GM12878 (cell line): ENCODE measurements at regions not wholly inside any gene's neighbourhood (a gene's known extent, or its start where the extent isn't known, plus 50 kb on each side); places are given as distances from the start of the nearest gene placed in this dataset.

Source experiments
- ATAC-seq: fragments of 200-7000 bp; cut with Tn5 transposase; 3 replicates; pipeline ENCODE4 v1.9.1; 2020; ENCODE audit warnings: mild to moderate bottlenecking, moderate library complexity
- BruUV-seq: library from RNA; stranded (reverse); fragments of 400-500 nt; replicated peaks from 2 replicates; lab custom pipeline; 2021; lab: Mats Ljungman, UMichigan
- CTCF ChIA-PET: fragments of 300-600 bp; sonication (Branson Sonifier 250); formaldehyde crosslinking; extraction: SDS; loops from one replicate; lab custom pipeline; 2021; ENCODE audit warnings: inconsistent platforms; lab: Yijun Ruan, JAX
- POLR2A ChIA-PET: fragments of 350-600 bp; formaldehyde crosslinking; extraction: SDS; loops from one replicate; lab custom pipeline; 2021; ENCODE audit warnings: inconsistent platforms; lab: Charles Lee
- RAD21 ChIA-PET: fragments of 300-600 bp; sonication (Branson Sonifier 250); formaldehyde crosslinking; loops from one replicate; lab custom pipeline; 2023; ENCODE audit warnings: antibody characterized with exemption; ENCODE audit not compliant: unreplicated experiment; lab: Charles Lee
- SMC1A ChIA-PET: fragments of 300-600 bp; sonication (Branson Sonifier 250); formaldehyde crosslinking; loops from one replicate; lab custom pipeline; 2023; ENCODE audit not compliant: unreplicated experiment, uncharacterized antibody; lab: Charles Lee
- DNase-seq: peaks from one replicate; pipeline ENCODE4 v3.0.0-alpha.2; 2011; ENCODE audit warnings: low read depth, low spot score
- FAIRE-seq: peaks from 3 replicates; lab custom pipeline; 2011; peaks lifted over from hg19 to GRCh38; lab: Jason Lieb, UNC
- H2AFZ ChIP-seq: 2 replicates; pipeline ENCODE4 v1.6.0; 2011; ENCODE audit warnings: low read depth, low read length, control low read depth; ENCODE audit not compliant: control insufficient read depth
- H3K27ac ChIP-seq: 2 replicates; pipeline ENCODE4 v1.5.1; 2011; ENCODE audit warnings: control low read depth; ENCODE audit not compliant: control insufficient read depth, insufficient read depth
- H3K27me3 ChIP-seq, 2 experiments: replicated peaks in 1 of 2; 2 replicates each; pipeline versions ENCODE4 v1.6.0 to v1.6.1; 2011; ENCODE audit warnings: low read length in 1 of 2; ENCODE audit not compliant: control insufficient read depth in 2 of 2, insufficient read depth in 2 of 2
- H3K36me3 ChIP-seq, 2 experiments: 2 replicates each; pipeline ENCODE4 v1.5.1; 2011; ENCODE audit warnings: low read length in 1 of 2; ENCODE audit not compliant: control insufficient read depth in 2 of 2, insufficient read depth in 2 of 2
- H3K4me1 ChIP-seq: 2 replicates; pipeline ENCODE4 v1.6.1; 2011; ENCODE audit warnings: mild to moderate bottlenecking, low read length, moderate library complexity, mixed read lengths; ENCODE audit not compliant: control insufficient read depth, insufficient read depth
- H3K4me2 ChIP-seq: 2 replicates; pipeline ENCODE4 v1.6.0; 2011; ENCODE audit warnings: control low read depth; ENCODE audit not compliant: control insufficient read depth, insufficient read depth
- H3K4me3 ChIP-seq: fragments of 200-600 bp; sonication (generic); 2 replicates; pipeline ENCODE4 v1.5.1; 2016
- H3K79me2 ChIP-seq: 2 replicates; pipeline ENCODE4 v1.6.0; 2011; ENCODE audit warnings: low read length; ENCODE audit not compliant: control insufficient read depth, insufficient read depth
- H3K9ac ChIP-seq: 2 replicates; pipeline ENCODE4 v1.8.0; 2011; ENCODE audit warnings: low read length, control low read depth, mixed read lengths; ENCODE audit not compliant: control insufficient read depth, insufficient read depth
- H3K9me3 ChIP-seq: replicated peaks from 3 replicates; pipeline ENCODE4 v1.5.1; 2011; ENCODE audit warnings: mild to moderate bottlenecking, low read length; ENCODE audit not compliant: control insufficient read depth, insufficient read depth
- H4K20me1 ChIP-seq: 2 replicates; pipeline ENCODE4 v1.6.0; 2011; ENCODE audit not compliant: control insufficient read depth, insufficient read depth
- BCL11A ChIP-seq: IDR thresholded peaks from 2 replicates; pipeline ENCODE4 v1.6.1; 2011; ENCODE audit warnings: low read depth, low read length
- BRCA1 ChIP-seq: IDR thresholded peaks from 2 replicates; pipeline ENCODE4 v1.6.1; 2011; ENCODE audit warnings: low read depth, low read length, improper control_type of control experiment
- CHD1 ChIP-seq: IDR thresholded peaks from 2 replicates; pipeline ENCODE4 v1.6.1; 2012; ENCODE audit warnings: low read depth, low read length, improper control_type of control experiment
- CHD2 ChIP-seq: IDR thresholded peaks from 2 replicates; pipeline ENCODE4 v1.6.1; 2011; ENCODE audit warnings: low read depth, low read length, improper control_type of control experiment, borderline replicate concordance
- POLR2AphosphoS5 ChIP-seq: IDR thresholded peaks from 2 replicates; pipeline ENCODE4 v1.6.1; 2011; ENCODE audit warnings: mild to moderate bottlenecking, low read length, inconsistent platforms
- POU2F2 ChIP-seq: IDR thresholded peaks from 3 replicates; pipeline ENCODE4 v1.6.1; 2011; ENCODE audit warnings: low read depth, mild to moderate bottlenecking, low read length, borderline replicate concordance
- SRF ChIP-seq, 2 experiments: IDR thresholded peaks; 2 replicates each; pipeline ENCODE4 v1.6.1; 2011; ENCODE audit warnings: low read depth in 2 of 2, low read length in 2 of 2, mild to moderate bottlenecking in 1 of 2, moderate library complexity in 1 of 2
- ZNF207 ChIP-seq: fragments of 450-650 bp; IDR thresholded peaks from 2 replicates; pipeline ENCODE4 v1.6.1; 2014; ENCODE audit warnings: antibody characterized with exemption, mild to moderate bottlenecking, borderline replicate concordance
- WGBS: methylation state at CpG from one replicate; pipeline ENCODE4 v1.1.6; 2016; ENCODE audit warnings: low lambda C conversion rate; ENCODE audit not compliant: insufficient replicate concordance, insufficient coverage; ENCODE audit errors: missing lambda C conversion rate; 5-methylcytosine and 5-hydroxymethylcytosine counted together
- in situ Hi-C: fragments of 300-500 bp; cut with MboI; formaldehyde crosslinking; loops from 9 replicates; pipeline ENCODE4 v1.14.3; 2018; ENCODE audit warnings: mixed read lengths
- intact Hi-C: fragments of 100-400 bp; cut with micrococcal nuclease; formaldehyde crosslinking; loops from one replicate; pipeline ENCODE4 v1.14.2; 2022; ENCODE audit not compliant: unreplicated experiment
- TF ChIP-seq, protein P1 (sequence below): fragments of 450-650 bp; formaldehyde crosslinking; IDR thresholded peaks from 2 replicates; pipeline ENCODE4 v1.5.0; 2022; ENCODE audit warnings: mild to moderate bottlenecking, missing genetic modification characterization
- TF ChIP-seq, protein P2 (sequence below): IDR thresholded peaks from 2 replicates; pipeline ENCODE4 v1.6.1; 2011; ENCODE audit warnings: borderline replicate concordance, low read depth, mild to moderate bottlenecking, moderate library complexity, low read length; ENCODE audit not compliant: insufficient read depth, poor library complexity, severe bottlenecking

DNA sequence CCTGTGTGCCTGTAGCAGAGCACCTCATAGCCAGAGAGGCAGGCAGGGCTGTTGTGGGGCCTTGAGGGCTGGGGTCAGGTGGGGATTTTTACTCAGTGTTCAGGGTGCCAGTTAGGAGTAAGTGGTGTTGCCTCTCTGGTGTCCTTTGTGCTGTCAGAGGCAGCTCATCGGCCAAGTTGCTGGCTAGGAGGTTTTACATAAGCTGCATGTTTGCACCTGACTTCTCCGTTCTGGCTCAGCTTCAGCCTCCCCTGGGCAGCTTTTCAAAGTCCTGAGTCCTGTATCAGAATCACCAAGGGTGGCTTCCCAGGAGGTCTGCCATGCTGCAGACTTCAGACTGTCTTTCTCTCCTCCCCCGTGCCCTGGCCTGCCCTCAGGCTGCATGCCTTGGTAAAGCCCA is 242.6 kb upstream of the TPM1 start (continued):
- TF ChIP-seq BRCA1 (no peak), POU2F2 (no peak), CHD2 (no peak), POLR2AphosphoS5 (no peak), CHD1 (no peak)

DNA sequence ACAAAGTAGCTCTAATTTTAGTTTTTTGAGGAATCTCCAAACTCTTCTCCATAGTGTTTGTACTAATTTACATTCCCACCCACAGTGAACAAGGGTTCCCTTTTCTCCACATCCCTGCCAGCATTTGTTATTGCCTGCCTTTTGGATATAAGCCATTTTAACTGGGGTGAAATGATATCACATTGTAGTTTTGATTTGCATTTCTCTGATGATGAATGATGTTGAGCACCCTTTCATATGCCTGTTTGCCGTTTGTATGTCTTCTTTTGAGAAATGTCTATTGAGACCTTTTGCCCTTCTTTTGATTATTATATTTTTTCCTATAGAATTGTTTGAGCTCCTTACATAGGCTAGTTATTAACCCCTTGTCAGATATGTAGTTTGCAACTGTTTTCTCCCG is 239.9 kb upstream of the TPM1 start:
- H3K27ac ChIP-seq: no peak overlapping the region
- no peak overlapping the region for H3K4me2 ChIP-seq
- H3K9ac ChIP-seq: no peak overlapping the region
- no peak overlapping the region for H3K4me3 ChIP-seq
- H3K36me3 ChIP-seq: no peaks in the 10 kb centered on the region
- TF ChIP-seq SRF (IDR thresholded peaks at IDR 0.05; ENCODE audit: low read depth in 2 of 2, low read length in 2 of 2) (no peak), BCL11A (no peak), ZNF207 (no peak)
- TF ChIP-seq, protein P1, sequence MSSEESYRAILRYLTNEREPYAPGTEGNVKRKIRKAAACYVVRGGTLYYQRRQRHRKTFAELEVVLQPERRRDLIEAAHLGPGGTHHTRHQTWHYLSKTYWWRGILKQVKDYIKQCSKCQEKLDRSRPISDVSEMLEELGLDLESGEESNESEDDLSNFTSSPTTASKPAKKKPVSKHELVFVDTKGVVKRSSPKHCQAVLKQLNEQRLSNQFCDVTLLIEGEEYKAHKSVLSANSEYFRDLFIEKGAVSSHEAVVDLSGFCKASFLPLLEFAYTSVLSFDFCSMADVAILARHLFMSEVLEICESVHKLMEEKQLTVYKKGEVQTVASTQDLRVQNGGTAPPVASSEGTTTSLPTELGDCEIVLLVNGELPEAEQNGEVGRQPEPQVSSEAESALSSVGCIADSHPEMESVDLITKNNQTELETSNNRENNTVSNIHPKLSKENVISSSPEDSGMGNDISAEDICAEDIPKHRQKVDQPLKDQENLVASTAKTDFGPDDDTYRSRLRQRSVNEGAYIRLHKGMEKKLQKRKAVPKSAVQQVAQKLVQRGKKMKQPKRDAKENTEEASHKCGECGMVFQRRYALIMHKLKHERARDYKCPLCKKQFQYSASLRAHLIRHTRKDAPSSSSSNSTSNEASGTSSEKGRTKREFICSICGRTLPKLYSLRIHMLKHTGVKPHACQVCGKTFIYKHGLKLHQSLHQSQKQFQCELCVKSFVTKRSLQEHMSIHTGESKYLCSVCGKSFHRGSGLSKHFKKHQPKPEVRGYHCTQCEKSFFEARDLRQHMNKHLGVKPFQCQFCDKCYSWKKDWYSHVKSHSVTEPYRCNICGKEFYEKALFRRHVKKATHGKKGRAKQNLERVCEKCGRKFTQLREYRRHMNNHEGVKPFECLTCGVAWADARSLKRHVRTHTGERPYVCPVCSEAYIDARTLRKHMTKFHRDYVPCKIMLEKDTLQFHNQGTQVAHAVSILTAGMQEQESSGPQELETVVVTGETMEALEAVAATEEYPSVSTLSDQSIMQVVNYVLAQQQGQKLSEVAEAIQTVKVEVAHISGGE (CRISPR knock-in tag): no peak
- TF ChIP-seq, protein P2, sequence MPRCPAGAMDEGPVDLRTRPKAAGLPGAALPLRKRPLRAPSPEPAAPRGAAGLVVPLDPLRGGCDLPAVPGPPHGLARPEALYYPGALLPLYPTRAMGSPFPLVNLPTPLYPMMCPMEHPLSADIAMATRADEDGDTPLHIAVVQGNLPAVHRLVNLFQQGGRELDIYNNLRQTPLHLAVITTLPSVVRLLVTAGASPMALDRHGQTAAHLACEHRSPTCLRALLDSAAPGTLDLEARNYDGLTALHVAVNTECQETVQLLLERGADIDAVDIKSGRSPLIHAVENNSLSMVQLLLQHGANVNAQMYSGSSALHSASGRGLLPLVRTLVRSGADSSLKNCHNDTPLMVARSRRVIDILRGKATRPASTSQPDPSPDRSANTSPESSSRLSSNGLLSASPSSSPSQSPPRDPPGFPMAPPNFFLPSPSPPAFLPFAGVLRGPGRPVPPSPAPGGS: no peak
- in situ Hi-C loops: no loop called here
- no TSS peak for BruUV-seq
- RAD21 ChIA-PET: interaction anchor here (0.8 kb wide), 1 partner anchor 9 kb away, joined by 3 read pairs; no protein-coding TSS in a partner anchor
- H2AFZ ChIP-seq: no peak overlapping the region
- ATAC-seq: no peak
- no peaks in the 10 kb centered on the region for H3K79me2 ChIP-seq
- POLR2A ChIA-PET: no interaction called here
- no peaks in the 10 kb centered on the region for H3K9me3 ChIP-seq
- SMC1A ChIA-PET: interaction anchor here (1.5 kb wide), 1 partner anchor 9 kb away, joined by 4 read pairs; no protein-coding TSS in a partner anchor
- WGBS: 0% methylated on average over 2 of the region's 2 CpGs
- CTCF ChIA-PET: interaction anchor here (1.6 kb wide), 1 partner anchor 9 kb away, joined by 6 read pairs; no protein-coding TSS in a partner anchor
- no peaks in the 10 kb centered on the region for H4K20me1 ChIP-seq
- H3K27me3 ChIP-seq: peaks cover 0 to 1% of the 10 kb centered on the region in 2 experiments; a peak in 1 of 4 replicates
- no peak for DNase-seq
- intact Hi-C loops: no loop called here
- H3K4me1 ChIP-seq: no peaks in the 10 kb centered on the region
- no peak for FAIRE-seq
